GM12875 (cell line): ENCODE measurements at regions not wholly inside any gene's neighbourhood (a gene's known extent, or its start where the extent isn't known, plus 50 kb on each side); places are given as distances from the start of the nearest gene placed in this dataset.

ENCODE experiments used
- H3K4me3 ChIP-seq: one replicate; pipeline ENCODE4 v1.5.1; 2011; ENCODE audit warnings: low read depth, low read length, control low read depth
- CTCF ChIP-seq: IDR thresholded peaks from 2 replicates; pipeline ENCODE4 v1.5.1; 2011; ENCODE audit warnings: low read depth, mild to moderate bottlenecking, control low read depth, inconsistent platforms, low read length, moderate library complexity, borderline replicate concordance; ENCODE audit not compliant: insufficient read depth

DNA sequence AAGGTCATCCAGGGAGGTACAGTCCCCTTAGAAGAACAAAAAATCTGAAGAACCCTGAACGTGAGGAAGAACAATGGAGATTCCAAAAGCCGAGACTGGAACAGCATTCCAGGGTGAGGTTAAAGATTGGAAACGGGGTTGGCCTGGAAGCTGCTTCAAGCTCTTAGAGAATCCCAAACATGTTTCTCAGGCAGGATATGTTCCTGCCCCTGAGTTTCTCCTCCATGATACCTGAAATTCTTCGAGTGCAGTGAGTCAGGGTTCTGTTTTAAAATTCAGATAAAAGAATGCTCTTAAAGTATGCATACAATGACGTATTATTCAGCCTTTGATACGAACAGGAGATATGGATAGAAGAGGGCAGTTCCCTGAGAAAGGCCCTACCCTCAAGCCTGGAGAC is 293.1 kb downstream of the HS3ST3B1 start:
- TF ChIP-seq CTCF, result no peak

GRCh38 chr17:14590459-14591250 is 289.8 kb downstream of the HS3ST3B1 start:
- no peak overlapping the region for H3K4me3 ChIP-seq
- no peak for TF ChIP-seq CTCF

More for the DNA sequence above, 293.1 kb downstream of the HS3ST3B1 start:
- no peak overlapping the region for H3K4me3 ChIP-seq

DNA sequence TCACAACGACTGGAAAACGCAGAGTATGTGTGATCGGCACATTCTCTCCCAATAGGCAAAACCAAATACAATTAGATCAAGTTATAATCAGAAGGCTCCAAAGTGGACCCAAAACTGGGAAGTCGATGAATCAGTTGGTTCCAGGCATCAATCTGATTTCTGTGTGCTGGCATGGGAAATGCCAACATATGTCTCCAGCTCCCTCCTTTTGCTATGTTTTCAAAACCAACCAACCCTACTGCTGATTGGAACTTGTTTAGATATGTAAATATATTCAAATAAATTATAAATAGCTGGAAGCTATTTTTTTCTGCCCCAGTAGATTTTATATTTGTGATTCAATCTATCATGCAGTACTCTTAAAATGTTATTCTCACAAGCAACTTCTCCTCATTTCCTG is 284.2 kb downstream of the HS3ST3B1 start:
- no peak for TF ChIP-seq CTCF

GRCh38 chr17:14582996-14583395 is 282.1 kb downstream of the HS3ST3B1 start:
- no peak overlapping the region for H3K4me3 ChIP-seq
- no peak for TF ChIP-seq CTCF

More for the DNA sequence above, 284.2 kb downstream of the HS3ST3B1 start:
- no peak overlapping the region for H3K4me3 ChIP-seq

DNA sequence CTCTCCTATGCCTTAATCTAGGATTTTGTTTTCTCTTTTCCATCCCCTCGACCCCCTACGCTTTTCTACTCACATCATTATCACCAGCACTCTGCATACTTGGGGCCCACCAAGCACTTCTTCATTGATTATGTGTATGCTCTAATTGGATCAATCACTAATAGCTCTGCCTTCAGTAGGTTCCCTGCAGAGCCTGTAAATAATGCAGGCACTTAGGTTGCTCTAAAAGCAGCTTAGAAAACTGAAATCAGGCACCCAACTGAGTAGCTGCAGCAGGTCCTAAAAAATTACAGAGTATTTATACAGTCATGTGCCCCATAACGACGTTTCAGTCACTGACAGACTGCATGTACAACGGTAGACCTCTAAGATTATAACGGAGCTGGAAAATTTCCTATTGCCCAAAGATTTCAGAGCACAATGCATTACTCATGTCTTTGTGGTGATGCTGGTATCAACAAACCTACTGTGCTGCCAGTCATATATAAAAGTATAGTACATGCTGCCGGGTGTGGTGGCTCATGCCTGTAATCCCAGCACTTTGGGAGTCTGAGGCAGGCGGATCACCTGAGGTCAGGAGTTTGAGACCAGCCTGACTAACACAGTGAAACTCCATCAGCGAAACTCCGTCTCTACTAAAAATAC is 280.4 kb downstream of the HS3ST3B1 start:
- H3K4me3 ChIP-seq, result no peak overlapping the region
- TF ChIP-seq CTCF, result no peak

DNA sequence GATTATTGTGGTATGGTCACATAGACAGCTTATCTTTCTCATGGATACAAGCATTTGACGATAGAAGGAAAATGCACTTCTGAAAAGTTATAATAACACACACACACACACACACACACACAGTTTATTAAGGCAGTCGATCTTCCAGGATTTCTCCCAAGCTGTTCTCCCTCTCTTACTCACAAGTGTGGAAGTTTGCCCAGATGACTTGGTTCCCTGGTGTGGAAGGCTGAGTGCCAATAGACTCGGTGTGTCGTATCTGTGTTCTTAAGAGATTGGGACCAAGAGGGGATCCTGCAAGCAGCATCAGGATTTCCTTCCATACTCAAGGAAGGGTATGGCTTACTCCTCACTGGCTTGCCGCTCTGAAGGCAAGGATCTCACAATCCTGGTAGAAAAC is 279.6 kb downstream of the HS3ST3B1 start:
- no peak for TF ChIP-seq CTCF
- no peak overlapping the region for H3K4me3 ChIP-seq

- H3K4me3 ChIP-seq, result no peak overlapping the region
- no peak for TF ChIP-seq CTCF
Measured at GRCh38 chr17:14579716-14580115, 278.8 kb downstream of the HS3ST3B1 start.
